K562 (cell line): ENCODE measurements at regions not wholly inside any gene's neighbourhood (a gene's known extent, or its start where the extent isn't known, plus 50 kb on each side); places are given as distances from the start of the nearest gene placed in this dataset.

Experiments
- ATAC-seq: fragments of 200-7000 bp; cut with Tn5 transposase; 3 replicates; pipeline ENCODE4 v1.9.1; 2020; ENCODE audit warnings: moderate library complexity
- BruUV-seq: library from RNA; stranded (reverse); fragments of 400-500 nt; replicated peaks from 2 replicates; lab custom pipeline; 2021; lab: Mats Ljungman, UMichigan
- CTCF ChIA-PET: fragments of 300-600 bp; formaldehyde crosslinking; extraction: SDS; loops from one replicate; lab custom pipeline; 2021; ENCODE audit warnings: low intra/inter-chr PET ratio; lab: Yijun Ruan, JAX
- POLR2A ChIA-PET: fragments of 300-600, 350-650 bp; sonication (Branson Sonifier 250); formaldehyde crosslinking; extraction: SDS; loops from one replicate; lab custom pipeline; 2021; ENCODE audit warnings: antibody characterized with exemption, inconsistent platforms; lab: Yijun Ruan, JAX
- DNase-seq, 4 experiments: peaks; one replicate each; pipeline versions ENCODE4 v3.0.0 to v3.0.0-alpha.2; 2011 to 2018; ENCODE audit warnings: low spot score in 3 of 4, mixed read lengths in 3 of 4; ENCODE audit errors: extremely low read depth in 1 of 4
- FAIRE-seq: peaks from 2 replicates; lab custom pipeline; 2011; peaks lifted over from hg19 to GRCh38; lab: Jason Lieb, UNC
- H2AFZ ChIP-seq: 2 replicates; pipeline ENCODE4 v1.6.0; 2011; ENCODE audit warnings: low read depth, low read length, control low read depth, inconsistent platforms
- H3K27ac ChIP-seq: fragments of 200-600 bp; 3 replicates; pipeline ENCODE4 v1.8.0; 2011; ENCODE audit warnings: low read depth, mild to moderate bottlenecking, control low read depth, inconsistent platforms, low read length, moderate library complexity, mixed read lengths; ENCODE audit errors: extremely low read depth
- H3K27me3 ChIP-seq, 2 experiments: fragments of 300-600 bp in 1 of 2; 2 replicates in 1 of 2; 3 replicates in 1 of 2; pipeline versions ENCODE4 v1.6.0 to v1.8.0; 2011; ENCODE audit warnings: inconsistent platforms in 2 of 2, low read length in 2 of 2, mild to moderate bottlenecking in 1 of 2, mixed read lengths in 1 of 2, moderate library complexity in 1 of 2; ENCODE audit not compliant: control insufficient read depth in 2 of 2, insufficient read depth in 2 of 2
- H3K36me3 ChIP-seq: fragments of 300-600 bp; 3 replicates; pipeline ENCODE4 v1.8.0; 2011; ENCODE audit warnings: mild to moderate bottlenecking, low read length, inconsistent platforms; ENCODE audit not compliant: control insufficient read depth, insufficient read depth
- H3K4me1 ChIP-seq, 2 experiments: fragments of 200-600 bp in 1 of 2; replicated peaks in 1 of 2; 2 replicates in 1 of 2; 3 replicates in 1 of 2; pipeline versions ENCODE4 v1.5.1 to v1.8.0; 2011; ENCODE audit warnings: inconsistent platforms in 2 of 2, low read length in 2 of 2, mild to moderate bottlenecking in 1 of 2, mixed read lengths in 1 of 2, moderate library complexity in 1 of 2; ENCODE audit not compliant: control insufficient read depth in 2 of 2, insufficient read depth in 2 of 2
- H3K4me2 ChIP-seq: 2 replicates; pipeline ENCODE4 v1.6.1; 2011; ENCODE audit warnings: low read length, control low read depth, inconsistent platforms, mixed read lengths; ENCODE audit not compliant: insufficient read depth
- H3K4me3 ChIP-seq: fragments of 200-600 bp; sonication (generic), shearing (Covaris generic); 2 replicates; pipeline ENCODE4 v1.5.1; 2016; ENCODE audit warnings: control low read depth, inconsistent platforms
- H3K79me2 ChIP-seq: fragments of 200-600 bp; 3 replicates; pipeline ENCODE4 v1.8.0; 2011; ENCODE audit warnings: low read length, inconsistent platforms; ENCODE audit not compliant: control insufficient read depth, insufficient read depth
- H3K9ac ChIP-seq, 2 experiments: 2 replicates each; pipeline versions ENCODE4 v1.6.0 to v1.6.1; 2011; ENCODE audit warnings: low read depth in 2 of 2, low read length in 2 of 2, control low read depth in 1 of 2, inconsistent platforms in 1 of 2, mild to moderate bottlenecking in 1 of 2, mixed read lengths in 1 of 2; ENCODE audit not compliant: insufficient read depth in 1 of 2
- H3K9me1 ChIP-seq: one replicate; pipeline ENCODE4 v1.6.0; 2011; ENCODE audit warnings: inconsistent platforms, mild to moderate bottlenecking, low read length, moderate library complexity; ENCODE audit not compliant: control insufficient read depth, insufficient read depth
- H3K9me3 ChIP-seq: replicated peaks from 2 replicates; pipeline ENCODE4 v1.5.1; 2011; ENCODE audit warnings: low read depth, low read length, inconsistent platforms; ENCODE audit not compliant: control insufficient read depth, insufficient read depth
- H4K20me1 ChIP-seq: replicated peaks from 2 replicates; pipeline ENCODE4 v1.6.1; 2011; ENCODE audit warnings: low read length, inconsistent platforms, mixed read lengths; ENCODE audit not compliant: control insufficient read depth, insufficient read depth
- ARID4B ChIP-seq: sonication (generic); formaldehyde crosslinking; IDR thresholded peaks from 2 replicates; pipeline ENCODE4 v1.8.0; 2022; ENCODE audit warnings: mild to moderate bottlenecking, missing genetic modification reagents
- ATF1 ChIP-seq, 2 experiments: fragments of 450-650 bp in 1 of 2; IDR thresholded peaks; 2 replicates each; pipeline ENCODE4 v1.6.1; 2016; ENCODE audit warnings: missing compliant biosample characterization in 1 of 2, missing genetic modification characterization in 1 of 2
- CBX5 ChIP-seq: IDR thresholded peaks from 2 replicates; pipeline ENCODE4 v1.6.1; 2014; ENCODE audit warnings: low read depth, borderline replicate concordance
- CHD4 ChIP-seq: fragments of 200-600 bp; sonication (generic); IDR thresholded peaks from 3 replicates; pipeline ENCODE4 v1.6.1; 2012; ENCODE audit warnings: low read depth, mild to moderate bottlenecking, mixed read lengths, low read length, inconsistent platforms; ENCODE audit not compliant: insufficient read depth, insufficient replicate concordance, poor library complexity, severe bottlenecking
- ELF2 ChIP-seq: fragments of 250-450 bp; sonication (Bioruptor Pico); IDR thresholded peaks from 2 replicates; pipeline ENCODE4 v1.5.0; 2021; ENCODE audit warnings: mild to moderate bottlenecking
- GTF2A2 ChIP-seq: IDR thresholded peaks from 2 replicates; pipeline ENCODE4 v1.6.1; 2016; ENCODE audit warnings: mild to moderate bottlenecking, missing genetic modification characterization, missing compliant biosample characterization
- NELFE ChIP-seq: IDR thresholded peaks from 2 replicates; pipeline ENCODE4 v1.6.1; 2011; ENCODE audit warnings: mild to moderate bottlenecking; ENCODE audit not compliant: insufficient read depth, insufficient read length
- PCBP2 ChIP-seq: fragments of 200-400 bp; formaldehyde crosslinking; IDR thresholded peaks from 2 replicates; pipeline ENCODE4 v1.6.1; 2018; ENCODE audit warnings: low read length, low read depth, mild to moderate bottlenecking, moderate library complexity; ENCODE audit not compliant: poor library complexity, severe bottlenecking
- PTBP1 ChIP-seq: fragments of 200-400 bp; formaldehyde crosslinking; IDR thresholded peaks from 2 replicates; pipeline ENCODE4 v1.6.1; 2017; ENCODE audit warnings: low read depth, low read length
- SMAD1 ChIP-seq: fragments of 150-350 bp; IDR thresholded peaks from 2 replicates; pipeline ENCODE4 v1.6.1; 2014; ENCODE audit warnings: low read length, low read depth; ENCODE audit not compliant: partially characterized antibody
- TFAM ChIP-seq: fragments of 250-450 bp; sonication (Bioruptor Pico); conservative IDR thresholded peaks from 2 replicates; pipeline ENCODE4 v1.5.0; 2021; ENCODE audit warnings: mild to moderate bottlenecking, moderate library complexity
- YY1 ChIP-seq, 3 experiments: IDR thresholded peaks; 2 replicates each; pipeline ENCODE4 v1.6.1; 2011; ENCODE audit warnings: low read length in 2 of 3, mild to moderate bottlenecking in 2 of 3, moderate library complexity in 2 of 3, borderline replicate concordance in 1 of 3, control low read depth in 1 of 3, low read depth in 1 of 3; ENCODE audit not compliant: insufficient read depth in 3 of 3, insufficient replicate concordance in 2 of 3, control insufficient read depth in 1 of 3, insufficient read length in 1 of 3; ENCODE audit errors: extremely low read depth in 1 of 3
- ZNF232 ChIP-seq: sonication (generic); formaldehyde crosslinking; IDR thresholded peaks from 2 replicates; pipeline ENCODE4 v1.8.0; 2022; ENCODE audit warnings: mild to moderate bottlenecking, missing genetic modification reagents
- ZNF431 ChIP-seq: sonication (generic); formaldehyde crosslinking; IDR thresholded peaks from 2 replicates; pipeline ENCODE4 v1.8.0; 2022; ENCODE audit warnings: mild to moderate bottlenecking, missing genetic modification reagents
- ZNF740 ChIP-seq, 3 experiments: fragments of 200-800 bp in 1 of 3; sonication (Bioruptor generic) in 1 of 3; sonication (generic) in 1 of 3; formaldehyde crosslinking in 1 of 3; IDR thresholded peaks; 2 replicates each; pipeline versions ENCODE4 v1.6.1 to v1.8.0; 2016 to 2022; ENCODE audit warnings: mild to moderate bottlenecking in 2 of 3, missing compliant biosample characterization in 2 of 3, missing genetic modification characterization in 2 of 3, missing genetic modification reagents in 1 of 3
- WGBS: fragments of 100-300 bp; shearing (Covaris generic); methylation state at CpG from one replicate; pipeline ENCODE4 v1.1.6; 2016; ENCODE audit warnings: low coverage, mixed read lengths; ENCODE audit not compliant: insufficient coverage; ENCODE audit errors: missing lambda C conversion rate; 5-methylcytosine and 5-hydroxymethylcytosine counted together
- in situ Hi-C: fragments of 300-500 bp; cut with MboI; formaldehyde crosslinking; loops from 4 replicates; pipeline ENCODE4 v1.15.0; 2018; ENCODE audit warnings: inconsistent platforms, mixed read lengths
- intact Hi-C: fragments of 100-400 bp; cut with micrococcal nuclease; formaldehyde crosslinking; loops from 2 replicates; pipeline ENCODE4 v1.14.2; 2022

- FAIRE-seq (no peak), ATAC-seq (no peak), DNase-seq (no peak)
- Histone ChIP-seq H3K36me3 (no peaks in the 10 kb centered on the region), H3K79me2 (no peaks in the 10 kb centered on the region), H3K27ac (no peak overlapping the region), H3K4me3 (no peak overlapping the region), H4K20me1 (no peaks in the 10 kb centered on the region), H2AFZ (no peak overlapping the region), H3K27me3 (no peaks in the 10 kb centered on the region), H3K4me1 (no peaks in the 10 kb centered on the region), H3K9me3 (no peaks in the 10 kb centered on the region), H3K9ac (no peak overlapping the region), H3K9me1 (no peaks in the 10 kb centered on the region), H3K4me2 (no peak overlapping the region)
- in situ Hi-C loops (no loop called here), intact Hi-C loops (no loop called here)
- CTCF ChIA-PET: no interaction called here
- no TSS peak for BruUV-seq
- POLR2A ChIA-PET: no interaction called here
- 0% methylated on average over 2 of the region's 2 CpGs for WGBS
- TF ChIP-seq ZNF431 (CRISPR knock-in tag) (no peak), YY1 (IDR thresholded peaks at IDR 0.05; ENCODE audit: borderline replicate concordance in 1 of 3, control insufficient read depth in 1 of 3, extremely low read depth in 1 of 3, insufficient read depth in 3 of 3, insufficient read length in 1 of 3, insufficient replicate concordance in 2 of 3, low read depth in 1 of 3, low read length in 2 of 3) (no peak), ZNF232 (CRISPR knock-in tag) (no peak), ATF1 (CRISPR knock-in tag; IDR thresholded peaks at IDR 0.05) (no peak), ATF1 (tag; IDR thresholded peaks at IDR 0.05) (no peak), NELFE (no peak), SMAD1 (no peak), ELF2 (CRISPR knock-in tag) (no peak), CBX5 (no peak), ARID4B (CRISPR knock-in tag) (no peak), ZNF740 (CRISPR knock-in tag; IDR thresholded peaks at IDR 0.05) (no peak), ZNF740 (tag; IDR thresholded peaks at IDR 0.05) (no peak), GTF2A2 (tag) (no peak), CHD4 (no peak), PTBP1 (no peak), TFAM (CRISPR knock-in tag) (no peak), PCBP2 (no peak)
Observed at GRCh38 chr5:93250424-93250823, 330.6 kb downstream of the NR2F1-AS1 start.
